ENCODE measurements at regions not wholly inside any gene's neighbourhood (a gene's known extent, or its start where the extent isn't known, plus 50 kb on each side); places are given as distances from the start of the nearest gene placed in this dataset.

DNA sequence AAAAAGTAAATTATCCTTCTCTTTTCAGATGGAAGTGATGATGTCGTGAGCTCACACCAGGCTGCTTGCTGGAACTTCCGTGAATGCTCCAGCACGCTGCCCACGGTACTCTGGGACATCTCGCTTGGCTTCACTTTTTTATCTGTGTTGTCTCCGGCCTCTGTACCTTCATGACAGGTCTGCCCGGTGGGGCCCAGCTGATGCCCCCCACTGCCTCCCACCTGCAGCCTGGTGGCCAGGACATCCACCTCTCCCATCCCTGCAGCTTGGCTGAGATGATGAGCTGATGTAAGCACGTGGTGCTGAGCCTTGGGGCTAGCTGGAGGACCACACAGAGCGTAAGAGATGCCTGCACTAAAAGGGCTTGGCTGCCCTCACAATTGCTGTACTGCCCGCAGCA lies 59.0 kb upstream of the HELT start:
- intact Hi-C loops (cut with DNase I; ENCODE audit: low total_unique reads) = no loop called here
- 80 to 94% (median 86%) methylated on average over 5 to 10 of the region's 10 CpGs for WGBS, 5 donors
- DNase-seq = no peak
- H3K27ac ChIP-seq = no peak overlapping the region
- no peaks in the 10 kb centered on the region for H3K36me3 ChIP-seq
- peaks cover 0 to 4% (median 0%) of the 10 kb centered on the region in 6 donors for H3K4me1 ChIP-seq
- TF ChIP-seq POLR2AphosphoS5 (IDR thresholded peaks at IDR 0.05) = no peak
- TF ChIP-seq, protein P1, sequence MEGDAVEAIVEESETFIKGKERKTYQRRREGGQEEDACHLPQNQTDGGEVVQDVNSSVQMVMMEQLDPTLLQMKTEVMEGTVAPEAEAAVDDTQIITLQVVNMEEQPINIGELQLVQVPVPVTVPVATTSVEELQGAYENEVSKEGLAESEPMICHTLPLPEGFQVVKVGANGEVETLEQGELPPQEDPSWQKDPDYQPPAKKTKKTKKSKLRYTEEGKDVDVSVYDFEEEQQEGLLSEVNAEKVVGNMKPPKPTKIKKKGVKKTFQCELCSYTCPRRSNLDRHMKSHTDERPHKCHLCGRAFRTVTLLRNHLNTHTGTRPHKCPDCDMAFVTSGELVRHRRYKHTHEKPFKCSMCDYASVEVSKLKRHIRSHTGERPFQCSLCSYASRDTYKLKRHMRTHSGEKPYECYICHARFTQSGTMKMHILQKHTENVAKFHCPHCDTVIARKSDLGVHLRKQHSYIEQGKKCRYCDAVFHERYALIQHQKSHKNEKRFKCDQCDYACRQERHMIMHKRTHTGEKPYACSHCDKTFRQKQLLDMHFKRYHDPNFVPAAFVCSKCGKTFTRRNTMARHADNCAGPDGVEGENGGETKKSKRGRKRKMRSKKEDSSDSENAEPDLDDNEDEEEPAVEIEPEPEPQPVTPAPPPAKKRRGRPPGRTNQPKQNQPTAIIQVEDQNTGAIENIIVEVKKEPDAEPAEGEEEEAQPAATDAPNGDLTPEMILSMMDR (IDR thresholded peaks at IDR 0.05 in 8 of 11, conservative IDR thresholded peaks at IDR 0.05 in 3 of 11) = no peak
- no peak for TF ChIP-seq POLR2A (IDR thresholded peaks at IDR 0.05)
- no peak overlapping the region for H3K4me3 ChIP-seq
- H3K9me3 ChIP-seq = no peaks in the 10 kb centered on the region
- H3K27me3 ChIP-seq (replicated peaks in 1 of 7) = peaks cover 0 to 10% (median 0%) of the 10 kb centered on the region in 7 donors

DNA sequence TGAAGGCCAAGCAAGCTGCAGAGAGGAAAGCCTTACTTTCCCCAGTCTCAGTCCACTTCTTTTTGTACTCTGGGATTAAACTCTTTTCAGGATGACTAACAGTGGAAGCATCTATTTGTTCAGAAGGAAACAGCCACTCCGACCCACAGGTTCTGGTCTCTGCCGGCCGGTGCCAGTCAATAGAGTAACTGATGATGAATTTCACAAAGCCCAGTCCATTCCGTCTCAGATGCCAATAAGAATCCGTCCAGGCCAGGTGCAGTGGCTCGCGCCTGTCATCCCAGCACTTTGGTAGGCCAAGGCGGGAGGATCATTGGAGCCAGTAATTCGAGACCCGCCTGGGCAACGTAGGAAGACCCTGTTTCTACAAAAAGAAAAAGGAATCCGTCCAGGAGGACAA lies 58.5 kb upstream of the HELT start:
- 87 to 97% (median 92%) methylated on average over 12 of the region's 12 CpGs for WGBS, 5 donors
- intact Hi-C loops (cut with DNase I; ENCODE audit: low total_unique reads) = no loop called here
- H3K4me1 ChIP-seq = peaks cover 0 to 4% (median 0%) of the 10 kb centered on the region in 6 donors
- H3K9me3 ChIP-seq = no peaks in the 10 kb centered on the region
- DNase-seq = no peak
- H3K4me3 ChIP-seq = no peak overlapping the region
- TF ChIP-seq POLR2AphosphoS5 (IDR thresholded peaks at IDR 0.05) (no peak), POLR2A (IDR thresholded peaks at IDR 0.05) (no peak)
- TF ChIP-seq, protein P1 (IDR thresholded peaks at IDR 0.05 in 8 of 11, conservative IDR thresholded peaks at IDR 0.05 in 3 of 11) = no peak
- no peak overlapping the region for H3K27ac ChIP-seq
- no peaks in the 10 kb centered on the region for H3K36me3 ChIP-seq
- peaks cover 0 to 5% (median 0%) of the 10 kb centered on the region in 7 donors for H3K27me3 ChIP-seq (replicated peaks in 1 of 7)

DNA sequence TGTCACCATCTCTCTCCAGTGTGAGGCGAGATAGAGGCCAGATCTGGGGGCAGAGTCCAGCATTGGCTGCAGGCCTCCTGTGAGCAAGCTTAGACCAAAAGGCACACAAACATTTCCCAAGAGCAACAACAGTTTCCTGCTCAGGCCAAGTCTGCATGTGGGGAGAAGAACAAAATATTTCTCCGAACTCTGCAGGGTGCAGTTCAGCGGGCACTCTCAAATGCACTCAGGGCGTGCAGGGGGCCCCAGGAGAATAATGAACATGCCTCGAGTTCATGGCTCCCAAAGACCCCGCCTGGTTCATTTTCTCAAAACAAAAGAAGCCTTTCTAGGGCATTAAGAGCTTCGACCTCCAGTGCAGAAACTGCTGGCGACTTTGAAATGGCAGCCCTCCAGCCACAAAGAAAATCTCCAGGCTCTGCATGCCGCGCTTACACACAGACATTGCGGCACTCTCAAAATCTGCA lies 57.8 kb upstream of the HELT start:
- Histone ChIP-seq H3K27ac (no peak overlapping the region), H3K36me3 (no peaks in the 10 kb centered on the region), H3K27me3 (replicated peaks in 1 of 7) (no peaks in the 10 kb centered on the region), H3K4me1 (peaks cover 0 to 4% (median 0%) of the 10 kb centered on the region in 6 donors), H3K4me3 (no peak overlapping the region), H3K9me3 (no peaks in the 10 kb centered on the region)
- DNase-seq = no peak
- WGBS, 5 donors = 75 to 83% (median 81%) methylated on average over 11 of the region's 11 CpGs
- intact Hi-C loops (cut with DNase I; ENCODE audit: low total_unique reads) = no loop called here
- TF ChIP-seq POLR2A (IDR thresholded peaks at IDR 0.05) = no peak
- TF ChIP-seq, protein P1 (IDR thresholded peaks at IDR 0.05 in 8 of 11, conservative IDR thresholded peaks at IDR 0.05 in 3 of 11) = no peak
- TF ChIP-seq POLR2AphosphoS5 (IDR thresholded peaks at IDR 0.05) = no peak

DNA sequence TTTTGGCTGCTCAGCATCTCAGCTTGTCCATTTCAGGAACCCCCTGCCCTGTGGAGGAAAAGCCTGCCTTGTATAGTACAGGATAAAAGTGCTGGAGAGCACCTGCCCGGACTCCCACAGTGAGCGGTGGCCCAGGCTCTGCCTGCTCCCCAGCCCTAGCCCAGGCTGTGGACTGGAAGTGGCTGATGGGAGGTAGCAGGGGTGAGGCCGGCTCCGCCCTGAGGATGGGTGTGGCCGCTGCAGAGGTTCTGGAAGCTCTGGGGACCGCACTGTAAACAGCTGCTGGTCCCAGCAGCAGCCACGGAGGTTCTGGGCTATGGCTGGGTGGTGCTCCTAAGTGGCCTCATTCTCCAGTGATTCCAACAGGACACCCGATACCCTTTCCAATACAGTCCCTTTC lies 56.6 kb upstream of the HELT start:
- intact Hi-C loops (cut with DNase I; ENCODE audit: low total_unique reads) = no loop called here
- H3K27me3 ChIP-seq (replicated peaks in 1 of 7) = no peaks in the 10 kb centered on the region
- DNase-seq = no peak

More for the DNA sequence above, 56.6 kb upstream of the HELT start:
- no peaks in the 10 kb centered on the region for H3K36me3 ChIP-seq
- no peak overlapping the region for H3K4me3 ChIP-seq
- 83 to 95% (median 87%) methylated on average over 5 to 8 of the region's 8 CpGs for WGBS, 5 donors
- TF ChIP-seq POLR2AphosphoS5 (IDR thresholded peaks at IDR 0.05) = no peak
- TF ChIP-seq, protein P1 (IDR thresholded peaks at IDR 0.05 in 8 of 11, conservative IDR thresholded peaks at IDR 0.05 in 3 of 11) = no peak
- TF ChIP-seq POLR2A (IDR thresholded peaks at IDR 0.05) = no peak
- H3K4me1 ChIP-seq = peaks cover 0 to 4% (median 0%) of the 10 kb centered on the region in 6 donors
- no peaks in the 10 kb centered on the region for H3K9me3 ChIP-seq
- no peak overlapping the region for H3K27ac ChIP-seq
